HG02973 (cell line): ENCODE measurements at regions not wholly inside any gene's neighbourhood (a gene's known extent, or its start where the extent isn't known, plus 50 kb on each side); places are given as distances from the start of the nearest gene placed in this dataset.
"Not testable (repeated sequence)": the region's sequence is repeated elsewhere in the genome, so short reads cannot be mapped to it uniquely, and the experiment has no call there.

Experiments
- ATAC-seq: cut with Tn5 transposase; IDR thresholded peaks from one replicate; pipeline ENCODE4 v1.9.1; 2021; ENCODE audit warnings: moderate library complexity; ENCODE audit not compliant: unreplicated experiment

DNA sequence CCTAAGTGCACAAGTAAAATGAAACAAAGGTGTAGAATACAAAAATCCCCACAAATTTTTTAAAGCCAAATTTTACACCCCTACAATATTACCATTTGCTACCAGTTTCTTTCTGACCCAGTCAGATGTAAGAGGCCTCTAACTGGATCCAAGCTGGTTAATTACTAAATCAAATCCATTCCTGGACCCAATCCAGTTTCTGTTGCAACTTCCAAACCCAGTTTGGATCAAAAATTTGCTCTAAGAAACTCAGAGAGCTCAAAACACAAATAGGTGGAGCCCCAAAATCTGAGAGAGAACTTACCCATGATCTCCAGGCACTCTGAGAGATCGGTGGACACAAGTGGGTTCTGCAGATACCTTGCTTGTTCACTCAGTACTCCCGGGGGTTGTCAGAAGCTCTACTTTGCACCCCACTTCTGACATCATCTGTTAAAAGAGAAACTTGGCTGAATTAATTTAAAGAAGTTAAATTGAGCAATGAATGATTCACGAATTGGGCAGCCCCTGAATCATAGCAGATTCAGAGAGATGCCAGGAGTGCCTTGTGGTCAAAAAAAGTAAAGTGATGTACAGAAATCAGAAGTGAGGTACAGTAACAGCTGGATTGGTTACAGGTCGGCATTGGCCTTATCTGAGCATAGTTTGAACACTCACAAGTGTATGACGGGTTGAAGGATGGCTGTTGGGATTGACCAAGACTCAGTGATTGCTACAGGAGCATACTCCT is 448.0 kb downstream of the KCNT2 start:
- no peak for ATAC-seq

DNA sequence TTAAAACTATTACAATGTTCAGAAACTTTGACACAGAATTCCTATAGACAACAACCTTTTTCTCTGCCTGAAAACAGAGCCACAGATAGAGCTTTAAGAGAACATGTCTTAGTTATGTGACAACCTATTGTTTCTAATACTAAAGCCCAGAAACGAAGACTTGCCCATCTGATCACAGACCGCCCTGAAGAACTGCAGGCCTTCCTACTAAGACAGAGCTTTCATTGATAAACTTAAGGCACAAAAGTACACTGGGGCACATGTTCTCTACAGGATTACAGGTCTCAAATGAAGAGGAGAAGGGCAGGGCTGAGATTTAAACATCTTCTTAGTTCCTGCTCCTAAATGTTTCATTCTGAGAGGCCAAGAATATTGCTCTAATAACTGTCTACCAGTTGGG is 452.7 kb downstream of the KCNT2 start:
- ATAC-seq: no peak

DNA sequence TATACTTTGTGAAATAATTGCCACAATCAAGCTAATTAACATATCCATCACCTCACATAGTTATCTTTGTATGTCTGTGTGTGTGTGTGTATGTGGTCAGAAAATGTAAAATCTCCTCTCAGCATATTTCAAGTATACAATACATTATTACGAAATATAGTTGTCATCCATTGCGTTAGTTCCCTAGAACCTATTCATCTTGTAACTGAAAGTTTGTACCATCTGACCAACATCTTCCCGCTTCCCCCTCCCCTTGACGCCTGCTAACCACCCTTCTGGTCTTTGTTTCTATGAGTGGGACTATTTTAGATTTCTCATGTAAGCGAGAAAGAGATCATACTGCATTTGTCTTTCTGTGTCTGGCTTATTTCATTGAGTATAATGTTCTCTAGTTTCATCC is 455.3 kb downstream of the KCNT2 start:
- ATAC-seq: no peak

DNA sequence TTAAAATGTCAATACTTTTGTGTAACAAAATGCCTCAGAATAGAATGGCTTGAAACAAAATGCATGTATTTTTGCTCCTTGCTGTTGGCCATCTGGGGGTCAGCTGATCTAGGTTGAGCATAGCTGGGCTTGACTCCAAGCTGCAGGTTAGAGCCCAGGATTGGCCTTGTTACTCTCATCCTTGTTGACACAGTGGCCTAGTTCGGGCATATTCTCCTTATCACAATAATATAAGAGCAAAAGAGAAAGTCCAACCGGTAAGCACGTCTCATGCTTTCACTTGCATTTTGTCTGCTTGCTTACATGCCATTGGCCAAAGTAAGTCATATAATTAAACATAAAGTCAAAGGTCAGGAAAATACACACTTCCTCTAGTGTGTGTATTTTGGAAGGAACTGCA is 456.2 kb downstream of the KCNT2 start:
- ATAC-seq: no peak

DNA sequence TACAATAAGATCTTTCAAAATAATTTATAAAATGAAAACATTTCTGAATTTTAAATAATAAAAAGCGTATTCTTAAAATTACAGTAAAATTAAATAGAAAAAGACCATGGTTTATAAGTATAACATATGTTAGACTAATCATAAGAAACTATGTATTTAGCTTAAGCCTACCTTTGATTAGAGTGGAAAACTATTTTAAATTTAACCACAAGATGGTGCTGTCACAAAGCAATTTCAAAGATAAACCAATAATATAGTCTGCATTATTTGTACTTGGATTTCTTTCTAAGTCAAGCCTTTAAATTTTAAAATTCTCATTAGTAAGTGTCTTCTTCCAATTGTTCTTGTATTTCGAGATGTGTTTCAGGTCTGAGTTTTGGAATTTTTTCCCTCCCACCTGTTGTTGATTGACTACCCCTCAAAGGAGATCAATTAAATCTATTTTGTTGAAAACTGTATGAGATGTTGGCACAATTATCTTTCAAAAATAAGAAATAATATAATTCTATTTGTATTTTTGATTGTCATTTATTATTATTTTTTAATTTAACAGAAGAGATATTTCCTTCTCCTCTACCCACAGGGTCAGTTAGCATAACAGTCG is 459.8 kb downstream of the KCNT2 start:
- ATAC-seq: peak; percentile 54

DNA sequence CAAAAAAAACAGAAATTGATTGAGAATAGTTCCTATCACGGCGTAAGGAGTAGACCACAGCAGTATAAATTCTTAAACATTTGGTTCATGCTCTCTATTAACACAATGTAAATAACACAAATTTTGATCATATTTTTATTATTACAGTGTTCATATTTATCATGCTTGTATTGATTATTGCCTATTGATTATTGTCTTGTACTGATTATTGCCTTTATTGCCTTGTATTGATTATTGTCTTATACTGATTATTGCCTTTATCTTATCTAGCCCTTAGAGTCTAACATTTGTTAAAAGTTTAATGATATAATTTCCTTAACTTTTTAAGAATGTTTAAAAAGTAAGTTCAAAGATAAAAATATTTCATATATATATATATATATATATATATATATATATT is 460.7 kb downstream of the KCNT2 start:
- ATAC-seq: no peak

DNA sequence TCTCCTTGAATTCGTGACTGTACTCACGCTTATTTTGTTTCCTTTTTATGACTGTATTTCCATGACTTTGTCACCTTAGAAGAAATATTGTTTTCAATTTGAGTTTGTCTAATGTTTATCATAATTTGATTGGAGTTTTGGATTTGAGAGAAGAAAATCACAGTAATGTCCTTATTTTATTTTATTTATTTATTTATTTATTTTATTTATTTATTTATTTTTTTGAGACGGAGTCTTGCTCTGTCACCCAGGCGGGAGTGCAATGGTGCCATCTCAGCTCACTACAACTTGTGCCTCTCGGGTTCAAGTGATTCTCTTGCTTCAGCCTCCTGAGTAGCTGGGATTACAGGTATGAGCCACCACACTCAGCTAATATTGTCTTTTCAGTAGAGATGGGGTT is 463.1 kb downstream of the KCNT2 start:
- ATAC-seq: not testable (repeated sequence)

DNA sequence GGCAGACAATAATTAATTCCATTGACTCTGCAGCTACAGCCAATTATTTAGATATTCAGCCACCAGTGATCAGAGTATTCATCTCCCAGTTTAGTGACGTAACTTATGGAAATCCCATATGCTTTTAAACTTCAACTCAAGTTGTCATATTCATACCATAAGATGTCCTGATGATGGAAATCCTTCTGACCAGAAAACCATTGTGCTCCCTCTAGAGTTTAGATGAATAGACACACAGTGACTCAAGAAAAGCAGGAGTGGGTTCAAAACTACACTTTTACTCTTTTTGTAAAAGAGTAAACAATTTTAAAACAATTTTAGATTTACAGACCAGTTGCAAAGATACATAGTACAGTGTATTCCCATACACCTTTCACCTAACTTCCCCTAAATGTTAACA is 463.7 kb downstream of the KCNT2 start:
- no peak for ATAC-seq

DNA sequence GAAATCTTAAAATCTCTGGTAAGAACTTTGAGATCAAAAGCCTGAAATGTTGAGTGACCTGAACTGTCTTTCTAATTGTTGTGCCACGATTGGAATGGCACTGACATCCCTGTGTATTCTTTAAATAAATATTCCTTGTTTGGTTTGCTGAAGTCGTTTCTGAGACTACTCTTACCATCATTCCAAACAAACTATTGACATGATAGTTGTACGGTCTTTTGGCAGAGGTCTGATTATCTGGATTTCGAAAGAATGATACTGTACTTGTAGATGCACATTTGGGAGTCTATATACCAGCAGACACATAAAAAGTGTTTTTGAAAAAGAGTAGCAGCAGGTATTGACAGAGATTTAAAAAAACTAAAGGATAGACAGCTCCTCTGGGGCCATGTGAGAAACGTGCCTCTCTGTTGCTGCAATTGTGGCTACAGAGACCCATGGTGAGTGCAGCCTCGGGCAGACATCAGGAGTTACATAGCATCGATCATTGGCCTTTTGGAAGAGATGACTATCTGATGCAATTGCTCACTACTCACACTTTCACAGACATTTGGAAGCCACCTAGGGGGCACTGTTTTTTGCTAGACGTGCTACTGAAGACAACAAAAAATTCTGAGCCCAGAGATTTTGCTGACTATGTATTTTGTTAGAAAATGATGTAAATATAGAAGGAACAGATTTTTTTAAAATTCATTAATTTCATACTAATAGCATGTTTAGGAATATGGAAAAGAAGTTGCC is 464.5 kb downstream of the KCNT2 start:
- ATAC-seq: no peak

DNA sequence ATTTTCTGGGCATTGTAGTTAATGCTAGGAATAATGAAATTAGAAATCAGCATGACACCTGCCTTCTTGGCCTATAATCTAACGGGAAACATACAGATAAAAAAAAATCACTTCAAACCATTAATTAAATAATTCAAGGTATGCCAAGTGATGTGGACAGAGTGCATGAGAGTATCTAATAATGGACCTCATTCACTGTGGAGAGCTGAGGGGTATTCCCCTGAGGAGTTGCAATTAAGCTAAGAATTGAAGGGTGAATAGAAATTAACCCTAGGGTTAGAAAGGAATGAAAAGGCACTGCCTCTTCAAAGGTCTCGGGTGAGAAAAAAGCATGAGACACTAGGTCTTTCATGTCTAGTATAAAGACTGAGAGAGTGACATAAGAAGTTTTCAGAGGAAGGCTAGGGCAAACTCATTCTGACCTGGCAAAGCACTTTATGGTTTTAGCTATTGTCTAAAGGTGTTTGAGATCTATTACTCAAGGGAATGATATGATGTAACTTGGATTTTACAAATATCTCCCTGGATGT is 466.1 kb downstream of the KCNT2 start:
- no peak for ATAC-seq

DNA sequence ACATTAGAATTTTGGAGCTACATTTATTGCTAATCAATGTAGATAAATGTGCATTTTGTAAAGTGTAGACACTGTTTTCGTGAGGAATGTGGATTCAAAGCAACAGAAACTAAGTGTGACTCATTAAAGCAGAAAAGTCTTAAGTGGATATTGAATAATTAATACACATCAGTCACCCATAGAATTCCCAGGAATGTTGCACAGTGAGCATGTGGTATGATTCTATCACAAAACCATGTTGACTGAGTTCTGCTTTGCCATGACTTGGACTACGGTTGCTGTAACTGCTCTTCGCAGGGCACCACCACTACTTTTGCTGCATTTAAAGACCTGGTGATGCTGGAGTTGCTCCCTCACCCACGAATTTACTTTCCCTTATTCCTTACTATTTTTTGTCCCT is 471.8 kb downstream of the KCNT2 start:
- no peak for ATAC-seq

DNA sequence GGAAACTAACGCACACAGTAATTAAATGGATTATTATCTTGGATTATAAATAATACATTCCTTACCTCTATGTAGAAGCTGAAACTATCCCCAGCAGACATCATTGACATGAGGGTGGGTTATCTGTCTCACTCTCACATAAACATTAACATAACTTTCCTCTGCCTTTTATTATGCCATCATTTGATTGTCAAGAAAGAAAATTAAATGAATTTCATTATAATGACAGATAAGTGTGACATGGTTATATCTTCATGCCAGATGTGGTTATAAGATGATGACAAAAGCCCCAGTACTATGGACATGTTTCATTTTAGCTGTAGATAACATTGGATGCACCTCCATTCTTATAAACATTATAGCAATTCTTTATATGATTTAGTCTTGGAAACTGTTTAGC is 476.5 kb downstream of the KCNT2 start:
- ATAC-seq: no peak

DNA sequence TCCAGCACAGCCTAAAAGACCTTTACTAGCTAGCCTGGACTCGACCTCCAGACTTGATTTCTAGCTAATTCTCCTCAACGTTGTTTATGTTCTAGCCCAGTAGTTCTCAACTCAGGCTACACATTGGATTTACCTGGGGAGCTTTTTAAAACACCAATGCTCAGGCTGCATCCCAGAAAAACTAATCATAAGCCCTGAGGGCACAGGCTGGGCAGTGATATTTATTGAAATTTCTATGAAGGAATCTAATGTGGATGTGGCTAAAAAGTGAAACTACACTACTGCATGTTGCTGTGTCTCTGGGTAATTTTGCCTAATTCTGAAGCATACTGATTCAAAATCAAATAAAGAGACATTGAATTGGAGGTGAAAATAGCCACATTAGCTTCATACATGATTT is 479.4 kb downstream of the KCNT2 start:
- no peak for ATAC-seq

DNA sequence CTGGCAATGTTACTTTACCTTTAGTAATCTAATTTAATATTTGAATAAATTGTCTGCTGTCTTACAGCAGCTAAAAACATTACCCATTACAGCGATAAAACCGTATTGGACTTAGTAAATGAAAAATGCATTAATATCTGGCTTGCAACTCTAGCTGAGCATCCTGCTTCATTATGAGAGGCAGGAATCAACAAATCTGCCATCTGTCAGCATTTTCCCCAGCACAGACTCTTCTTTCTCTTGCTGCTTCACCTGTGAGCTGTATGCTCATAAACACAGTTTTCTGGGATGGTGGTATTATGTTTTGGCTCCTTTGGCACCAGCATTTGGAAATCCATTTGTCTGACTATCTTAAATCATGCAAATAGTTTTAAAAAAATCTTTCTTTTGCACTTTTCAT is 487.1 kb downstream of the KCNT2 start:
- no peak for ATAC-seq

DNA sequence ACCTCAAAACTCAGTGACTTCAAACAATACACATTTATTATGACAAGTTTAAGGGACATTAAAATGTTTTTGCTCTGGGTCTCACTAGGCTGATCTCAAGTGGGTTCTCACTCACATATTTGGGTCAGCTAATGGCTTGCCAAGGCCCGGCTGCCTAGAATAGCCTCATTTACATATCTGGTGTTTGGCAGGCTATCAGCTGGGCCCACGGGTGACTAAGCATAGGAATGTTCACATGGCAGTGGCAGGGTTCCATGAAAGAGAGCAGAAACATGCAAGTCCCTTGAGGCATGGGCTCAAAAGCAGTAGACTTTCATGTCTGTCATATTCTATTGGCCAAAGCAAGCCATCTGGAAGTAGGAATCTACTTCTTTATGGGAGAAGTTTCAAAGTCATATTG is 492.6 kb downstream of the KCNT2 start:
- ATAC-seq: no peak

DNA sequence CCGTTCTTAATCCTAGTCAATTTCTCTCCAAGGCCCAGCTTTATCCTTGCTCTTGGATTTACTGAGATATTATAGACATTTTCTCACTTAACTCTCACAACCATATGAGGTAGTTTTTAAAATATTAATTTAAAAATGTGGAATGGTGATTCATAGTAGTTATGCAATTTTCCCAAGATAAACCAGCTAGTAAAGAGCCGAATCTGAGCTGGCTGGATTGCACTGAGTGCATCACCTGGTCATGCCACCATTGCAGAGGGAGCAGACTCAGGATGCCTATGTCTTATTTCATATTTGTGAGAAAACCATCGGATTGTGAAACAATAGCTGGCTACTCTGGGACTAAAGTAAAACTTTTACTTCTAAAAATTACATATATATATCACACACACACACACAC is 494.0 kb downstream of the KCNT2 start:
- no peak for ATAC-seq

DNA sequence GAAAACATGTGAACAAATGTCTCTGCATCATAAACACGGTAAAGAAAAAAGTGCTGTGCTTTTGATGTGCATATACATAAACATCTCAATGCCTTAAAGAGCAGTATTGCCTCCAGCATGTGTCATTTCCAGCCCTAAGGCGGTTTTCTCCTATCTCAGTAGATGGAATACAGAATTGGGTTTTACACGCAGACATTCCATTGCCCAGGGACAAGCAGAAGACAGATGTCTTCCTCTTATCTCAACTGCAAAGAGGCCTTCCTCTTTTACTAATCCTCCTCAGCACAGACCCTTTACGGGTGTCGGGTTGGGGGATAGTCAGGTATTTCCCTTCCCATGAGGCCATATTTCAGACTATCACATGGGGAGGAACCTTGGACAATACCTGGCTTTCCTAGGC is 499.2 kb downstream of the KCNT2 start:
- ATAC-seq: not testable (repeated sequence)

DNA sequence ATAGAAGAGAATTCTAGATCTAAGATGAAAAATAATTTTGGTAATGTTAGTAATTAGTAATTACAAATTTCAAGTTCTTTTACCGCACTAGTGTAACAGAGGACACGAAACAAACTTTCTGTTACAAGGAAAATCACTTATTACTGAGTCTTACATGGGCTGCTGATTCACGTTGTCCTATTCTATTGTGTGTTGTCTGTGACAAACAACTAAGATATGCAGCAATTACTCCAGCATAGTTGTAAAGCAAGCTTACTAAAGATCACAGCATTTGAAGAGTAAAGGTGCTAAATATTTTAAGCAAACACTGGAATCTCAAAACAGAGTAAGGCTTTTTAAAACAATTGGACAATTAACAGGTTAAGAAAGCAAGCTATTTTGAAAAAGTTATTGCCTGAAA is 502.3 kb downstream of the KCNT2 start:
- ATAC-seq: no peak

DNA sequence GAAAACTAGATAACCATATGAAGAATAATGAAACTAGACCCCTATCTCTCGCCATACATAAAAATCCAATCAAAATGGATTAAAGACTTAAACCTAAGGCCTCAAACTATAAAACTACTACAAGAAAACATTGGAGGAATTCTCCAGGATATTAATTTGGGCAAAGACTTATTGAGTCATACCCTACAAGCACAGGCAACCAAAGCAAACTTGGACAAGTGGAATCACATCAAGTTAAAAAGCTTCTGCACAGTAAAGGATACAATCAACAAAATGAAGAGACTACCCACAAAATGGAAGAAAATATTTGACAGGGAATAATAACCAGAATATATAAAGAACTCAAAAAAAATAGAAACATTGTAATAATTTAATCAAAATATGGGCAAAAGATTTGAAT is 505.4 kb downstream of the KCNT2 start:
- no peak for ATAC-seq

DNA sequence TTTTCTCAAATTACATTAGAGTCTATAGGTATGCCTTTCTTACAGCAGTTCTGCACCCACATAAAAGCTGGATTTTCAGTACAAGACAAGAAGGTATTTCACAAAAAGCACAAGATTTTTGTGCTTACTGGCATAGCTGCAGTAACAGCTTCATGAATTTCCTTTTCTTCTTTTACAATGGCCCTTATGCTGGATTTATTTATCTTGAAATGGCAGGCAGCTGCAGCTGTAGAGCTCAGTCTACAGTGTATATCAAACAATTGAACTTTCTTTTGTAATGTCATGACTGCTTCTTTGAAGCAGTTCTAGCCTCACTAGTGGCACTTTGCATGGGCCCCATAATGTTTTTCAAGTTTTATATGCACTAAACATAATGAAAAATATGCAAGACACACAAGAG is 510.2 kb downstream of the KCNT2 start:
- ATAC-seq: no peak

DNA sequence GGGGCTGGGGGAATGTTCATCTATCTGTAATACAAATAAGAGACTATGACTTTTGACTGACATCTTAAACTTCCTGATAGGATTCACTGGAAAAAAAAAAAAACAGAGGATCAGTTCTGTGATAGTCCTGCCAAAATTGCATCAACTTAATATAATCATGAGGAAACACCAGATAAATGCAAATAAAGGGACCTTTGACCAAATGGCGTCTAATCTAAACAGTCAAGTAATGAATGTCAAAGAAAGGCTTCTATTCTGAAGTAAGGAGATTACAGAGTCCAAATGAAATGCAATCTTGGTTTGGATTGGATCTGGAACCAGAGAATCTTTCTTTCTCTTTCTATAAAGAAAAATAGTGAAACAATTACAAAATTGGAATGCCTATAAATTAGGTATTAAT is 513.4 kb downstream of the KCNT2 start:
- ATAC-seq: no peak
